ENCODE measurements at regions not wholly inside any gene's neighbourhood (a gene's known extent, or its start where the extent isn't known, plus 50 kb on each side); places are given as distances from the start of the nearest gene placed in this dataset.

GRCh38 chr4:125928652-125929051, 613.9 kb downstream of the FAT4 start:
- DNase-seq (ENCODE audit: low read depth, low spot score), result no peak
- no peak for TF ChIP-seq SUZ12 (IDR thresholded peaks at IDR 0.05; ENCODE audit: extremely low read depth, insufficient read depth, insufficient read length)
- no peak for TF ChIP-seq YY1 (IDR thresholded peaks at IDR 0.05; ENCODE audit: insufficient read depth, insufficient read length)
- no peak for TF ChIP-seq ZNF274 (IDR thresholded peaks at IDR 0.05; ENCODE audit: low read depth, low read length)
- no peaks in the 10 kb centered on the region for H3K36me3 ChIP-seq (ENCODE audit: insufficient read depth, insufficient read length, low read length)
- H3K27me3 ChIP-seq (ENCODE audit: insufficient read depth, insufficient read length), result no peaks in the 10 kb centered on the region
- H3K4me1 ChIP-seq (ENCODE audit: insufficient read depth, insufficient read length), result no peaks in the 10 kb centered on the region
- no peak overlapping the region for H3K9ac ChIP-seq (ENCODE audit: insufficient read length, low read depth)
- H3K4me3 ChIP-seq (ENCODE audit: insufficient read length, low read depth), result no peak overlapping the region
- H3K9me3 ChIP-seq (ENCODE audit: insufficient read depth, low read length), result no peaks in the 10 kb centered on the region

GRCh38 chr4:125938541-125938940, 623.8 kb downstream of the FAT4 start:
- no peaks in the 10 kb centered on the region for H3K27me3 ChIP-seq (ENCODE audit: insufficient read depth, insufficient read length)

DNA sequence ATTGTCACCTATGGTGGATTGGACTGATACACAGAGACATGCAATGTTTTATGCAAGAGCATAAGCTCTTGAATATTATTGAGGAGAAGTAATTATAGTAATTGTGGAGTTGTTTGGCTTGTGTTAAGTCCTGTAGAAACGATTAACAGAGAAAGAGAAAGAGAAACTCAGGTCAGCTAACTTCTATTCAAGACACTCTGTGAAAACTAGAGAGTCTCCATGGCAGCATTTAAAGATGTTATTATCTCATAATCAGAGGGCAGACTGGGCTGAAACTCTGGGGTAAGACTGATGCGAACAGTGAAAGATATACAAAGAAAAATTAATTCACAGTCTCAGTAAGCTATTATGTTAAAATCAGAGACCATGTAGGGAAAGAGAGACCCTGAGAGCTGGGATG, 625.7 kb downstream of the FAT4 start:
- Histone ChIP-seq H3K36me3 (ENCODE audit: insufficient read depth, insufficient read length, low read length) (no peaks in the 10 kb centered on the region), H3K4me1 (ENCODE audit: insufficient read depth, insufficient read length) (no peaks in the 10 kb centered on the region), H3K9me3 (ENCODE audit: insufficient read depth, low read length) (no peaks in the 10 kb centered on the region), H3K9ac (ENCODE audit: insufficient read length, low read depth) (no peak overlapping the region), H3K27me3 (ENCODE audit: insufficient read depth, insufficient read length) (no peaks in the 10 kb centered on the region), H3K4me3 (ENCODE audit: insufficient read length, low read depth) (no peak overlapping the region)
- DNase-seq (ENCODE audit: low read depth, low spot score), result no peak
- no peak for TF ChIP-seq SUZ12 (IDR thresholded peaks at IDR 0.05; ENCODE audit: extremely low read depth, insufficient read depth, insufficient read length)
- TF ChIP-seq YY1 (IDR thresholded peaks at IDR 0.05; ENCODE audit: insufficient read depth, insufficient read length), result no peak
- no peak for TF ChIP-seq ZNF274 (IDR thresholded peaks at IDR 0.05; ENCODE audit: low read depth, low read length)

More at GRCh38 chr4:125938541-125938940, 623.8 kb downstream of the FAT4 start:
- Histone ChIP-seq H3K9ac (ENCODE audit: insufficient read length, low read depth) (no peak overlapping the region), H3K36me3 (ENCODE audit: insufficient read depth, insufficient read length, low read length) (no peaks in the 10 kb centered on the region), H3K9me3 (ENCODE audit: insufficient read depth, low read length) (no peaks in the 10 kb centered on the region), H3K4me3 (ENCODE audit: insufficient read length, low read depth) (no peak overlapping the region), H3K4me1 (ENCODE audit: insufficient read depth, insufficient read length) (no peaks in the 10 kb centered on the region)
- DNase-seq (ENCODE audit: low read depth, low spot score), result no peak
- TF ChIP-seq YY1 (IDR thresholded peaks at IDR 0.05; ENCODE audit: insufficient read depth, insufficient read length) (no peak), SUZ12 (IDR thresholded peaks at IDR 0.05; ENCODE audit: extremely low read depth, insufficient read depth, insufficient read length) (no peak), ZNF274 (IDR thresholded peaks at IDR 0.05; ENCODE audit: low read depth, low read length) (no peak)

DNA sequence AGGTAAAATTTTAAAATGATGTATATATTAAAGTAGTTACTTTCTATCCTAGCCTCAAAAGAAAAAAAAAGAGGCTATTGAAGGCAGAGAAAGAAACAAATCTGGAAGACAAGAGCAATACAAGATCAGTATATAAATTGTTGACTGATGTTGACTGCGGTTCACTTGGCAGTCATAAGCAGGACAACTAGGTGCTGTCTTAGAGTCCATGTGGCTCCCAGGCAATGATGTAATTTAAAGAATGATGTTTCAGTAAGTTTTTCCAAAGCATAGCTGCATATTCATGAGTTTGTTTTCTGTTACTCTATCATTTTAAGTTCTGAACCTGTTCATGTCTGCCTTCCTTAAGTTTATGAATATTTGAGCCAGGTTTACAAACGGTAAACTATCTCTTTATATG, 630.2 kb downstream of the FAT4 start:
- no peak for DNase-seq (ENCODE audit: low read depth, low spot score)
- H3K36me3 ChIP-seq (ENCODE audit: insufficient read depth, insufficient read length, low read length), result no peaks in the 10 kb centered on the region
- no peaks in the 10 kb centered on the region for H3K27me3 ChIP-seq (ENCODE audit: insufficient read depth, insufficient read length)
- H3K4me1 ChIP-seq (ENCODE audit: insufficient read depth, insufficient read length), result no peaks in the 10 kb centered on the region
- no peak overlapping the region for H3K9ac ChIP-seq (ENCODE audit: insufficient read length, low read depth)
- H3K4me3 ChIP-seq (ENCODE audit: insufficient read length, low read depth), result no peak overlapping the region
- TF ChIP-seq YY1 (IDR thresholded peaks at IDR 0.05; ENCODE audit: insufficient read depth, insufficient read length), result no peak
- no peaks in the 10 kb centered on the region for H3K9me3 ChIP-seq (ENCODE audit: insufficient read depth, low read length)

DNA sequence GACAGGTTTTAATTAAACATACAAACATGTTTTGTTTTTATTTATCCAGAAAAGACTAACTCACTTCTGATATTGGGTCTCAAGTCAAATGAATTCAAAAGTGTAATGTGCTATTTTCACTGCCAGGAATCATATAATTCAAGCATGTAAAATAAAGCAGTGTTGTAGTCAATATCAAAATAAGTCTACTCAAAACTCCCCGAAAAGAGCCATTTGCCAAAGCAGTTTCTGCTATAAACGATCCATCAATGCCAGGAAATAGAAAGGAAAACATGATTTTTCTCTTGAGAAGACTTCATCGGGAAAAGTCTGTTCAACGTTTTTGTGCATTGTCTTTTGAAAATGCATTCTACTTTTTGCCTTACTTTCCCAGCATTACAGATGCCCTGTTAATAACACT, 633.3 kb downstream of the FAT4 start:
- Histone ChIP-seq H3K4me3 (ENCODE audit: insufficient read length, low read depth) (no peak overlapping the region), H3K9ac (ENCODE audit: insufficient read length, low read depth) (no peak overlapping the region), H3K36me3 (ENCODE audit: insufficient read depth, insufficient read length, low read length) (no peaks in the 10 kb centered on the region), H3K27me3 (ENCODE audit: insufficient read depth, insufficient read length) (no peaks in the 10 kb centered on the region), H3K4me1 (ENCODE audit: insufficient read depth, insufficient read length) (no peaks in the 10 kb centered on the region), H3K9me3 (ENCODE audit: insufficient read depth, low read length) (no peaks in the 10 kb centered on the region)
- DNase-seq (ENCODE audit: low read depth, low spot score), result no peak
- TF ChIP-seq YY1 (IDR thresholded peaks at IDR 0.05; ENCODE audit: insufficient read depth, insufficient read length), result no peak
- no peak for TF ChIP-seq ZNF274 (IDR thresholded peaks at IDR 0.05; ENCODE audit: low read depth, low read length)
- no peak for TF ChIP-seq SUZ12 (IDR thresholded peaks at IDR 0.05; ENCODE audit: extremely low read depth, insufficient read depth, insufficient read length)

DNA sequence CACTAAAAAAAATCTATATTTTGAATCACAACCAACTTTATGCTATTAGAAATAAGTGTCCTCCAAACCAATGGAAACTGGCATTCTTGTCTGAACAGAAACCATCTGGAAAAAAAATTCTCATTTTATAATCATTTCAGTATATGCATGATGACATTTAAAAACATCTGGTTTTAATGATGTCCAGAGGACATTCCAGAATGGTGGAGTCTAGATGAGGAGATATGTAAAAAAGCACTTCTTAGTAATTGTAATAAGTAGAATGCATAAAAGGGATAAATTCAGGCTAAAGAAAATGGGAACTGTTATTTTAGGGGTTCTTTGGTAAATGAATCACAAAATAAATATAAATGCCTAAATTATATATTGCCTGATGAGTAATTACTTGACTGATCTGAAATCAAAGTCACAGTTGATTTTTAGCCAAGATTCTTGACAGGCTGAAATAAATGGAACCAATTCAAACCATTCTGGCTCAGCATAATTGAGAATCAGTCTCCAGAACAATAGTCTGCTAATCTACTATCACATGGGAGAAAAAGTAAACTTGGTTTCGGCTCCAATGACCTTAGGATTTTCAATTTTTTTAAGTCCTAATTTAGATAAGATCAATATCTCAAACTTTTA, 636.6 kb downstream of the FAT4 start:
- no peak for TF ChIP-seq YY1 (IDR thresholded peaks at IDR 0.05; ENCODE audit: insufficient read depth, insufficient read length)
- TF ChIP-seq SUZ12 (IDR thresholded peaks at IDR 0.05; ENCODE audit: extremely low read depth, insufficient read depth, insufficient read length), result no peak
- no peak for TF ChIP-seq ZNF274 (IDR thresholded peaks at IDR 0.05; ENCODE audit: low read depth, low read length)
- H3K4me1 ChIP-seq (ENCODE audit: insufficient read depth, insufficient read length), result no peaks in the 10 kb centered on the region
- H3K9me3 ChIP-seq (ENCODE audit: insufficient read depth, low read length), result no peaks in the 10 kb centered on the region
- H3K9ac ChIP-seq (ENCODE audit: insufficient read length, low read depth), result no peak overlapping the region
- DNase-seq (ENCODE audit: low read depth, low spot score), result no peak
- H3K4me3 ChIP-seq (ENCODE audit: insufficient read length, low read depth), result no peak overlapping the region
- H3K27me3 ChIP-seq (ENCODE audit: insufficient read depth, insufficient read length), result no peaks in the 10 kb centered on the region
- H3K36me3 ChIP-seq (ENCODE audit: insufficient read depth, insufficient read length, low read length), result no peaks in the 10 kb centered on the region

- no peaks in the 10 kb centered on the region for H3K27me3 ChIP-seq (ENCODE audit: insufficient read depth, insufficient read length)
Observed at GRCh38 chr4:125952631-125953030, 637.9 kb downstream of the FAT4 start.

More at GRCh38 chr4:125952631-125953030, 637.9 kb downstream of the FAT4 start:
- Histone ChIP-seq H3K4me3 (ENCODE audit: insufficient read length, low read depth) (no peak overlapping the region), H3K9ac (ENCODE audit: insufficient read length, low read depth) (no peak overlapping the region), H3K36me3 (ENCODE audit: insufficient read depth, insufficient read length, low read length) (no peaks in the 10 kb centered on the region), H3K4me1 (ENCODE audit: insufficient read depth, insufficient read length) (no peaks in the 10 kb centered on the region), H3K9me3 (ENCODE audit: insufficient read depth, low read length) (no peaks in the 10 kb centered on the region)
- TF ChIP-seq ZNF274 (IDR thresholded peaks at IDR 0.05; ENCODE audit: low read depth, low read length), result no peak
- TF ChIP-seq YY1 (IDR thresholded peaks at IDR 0.05; ENCODE audit: insufficient read depth, insufficient read length), result no peak
- no peak for TF ChIP-seq SUZ12 (IDR thresholded peaks at IDR 0.05; ENCODE audit: extremely low read depth, insufficient read depth, insufficient read length)
- DNase-seq (ENCODE audit: low read depth, low spot score), result no peak
